ENCODE measurements at regions not wholly inside any gene's neighbourhood (a gene's known extent, or its start where the extent isn't known, plus 50 kb on each side); places are given as distances from the start of the nearest gene placed in this dataset.

GRCh38 chr5:6039111-6039510 lies 339.2 kb downstream of the MED10 start:
- no peak for TF ChIP-seq POLR2A (IDR thresholded peaks at IDR 0.05; ENCODE audit: low read length)
- TF ChIP-seq GATA1 (IDR thresholded peaks at IDR 0.05; ENCODE audit: low read depth, low read length) = no peak

Data from erythroblast (primary cell).